HEK293 (cell line): ENCODE measurements at regions not wholly inside any gene's neighbourhood (a gene's known extent, or its start where the extent isn't known, plus 50 kb on each side); places are given as distances from the start of the nearest gene placed in this dataset.
A peak's percentile ranks its signal among the peaks of the same experiment; 100 is the strongest.

ENCODE experiments used
- CTCF ChIA-PET: fragments of 350-600 bp; formaldehyde crosslinking; extraction: SDS; loops from one replicate; lab custom pipeline; 2021; ENCODE audit warnings: antibody characterized with exemption; lab: Yijun Ruan, JAX
- POLR2A ChIA-PET: fragments of 300-600 bp; formaldehyde crosslinking; extraction: SDS; loops from one replicate; lab custom pipeline; 2020; ENCODE audit warnings: antibody characterized with exemption, inconsistent platforms; lab: Yijun Ruan, JAX
- H3K27ac ChIP-seq: fragments of 200-500 bp; sonication (Bioruptor generic); 2 replicates; pipeline ENCODE4 v1.5.1; 2014; ENCODE audit warnings: low read depth, low read length, control low read depth, inconsistent platforms; ENCODE audit errors: extremely low read depth
- H3K36me3 ChIP-seq, 2 experiments: fragments of 200-500 bp in 1 of 2; sonication (Bioruptor generic) in 1 of 2; 1 replicate in 1 of 2; 2 replicates in 1 of 2; pipeline ENCODE4 v1.5.1; 2014 to 2017; ENCODE audit warnings: inconsistent platforms in 2 of 2, low read length in 2 of 2; ENCODE audit not compliant: control insufficient read depth in 2 of 2, insufficient read depth in 1 of 2
- H3K4me1 ChIP-seq: fragments of 200-500 bp; sonication (Bioruptor generic); 2 replicates; pipeline ENCODE4 v1.5.1; 2014; ENCODE audit warnings: mild to moderate bottlenecking, low read length, inconsistent platforms; ENCODE audit not compliant: control insufficient read depth, insufficient read depth
- H3K4me3 ChIP-seq: 2 replicates; pipeline ENCODE4 v1.5.1; 2011; ENCODE audit warnings: low read depth, mild to moderate bottlenecking, control low read depth, low read length, moderate library complexity
- H3K9me3 ChIP-seq: fragments of 200-500 bp; sonication (Bioruptor generic); 2 replicates; pipeline ENCODE4 v1.5.1; 2014; ENCODE audit warnings: low read depth, low read length, inconsistent platforms; ENCODE audit not compliant: control insufficient read depth, insufficient read depth
- EGR2 ChIP-seq: fragments of 450-650 bp; formaldehyde crosslinking; IDR thresholded peaks from 2 replicates; pipeline ENCODE4 v1.5.1; 2016; ENCODE audit warnings: low read depth, missing biosample characterization, missing genetic modification characterization
- FEZF1 ChIP-seq: fragments of 450-650 bp; formaldehyde crosslinking; IDR thresholded peaks from 2 replicates; pipeline ENCODE4 v1.5.1; 2016; ENCODE audit warnings: missing biosample characterization, missing genetic modification characterization
- HOXC10 ChIP-seq: sonication (generic); formaldehyde crosslinking; IDR thresholded peaks from 2 replicates; pipeline ENCODE4 v1.8.1; 2023; ENCODE audit warnings: mild to moderate bottlenecking, missing genetic modification reagents
- KLF8 ChIP-seq: fragments of 450-650 bp; formaldehyde crosslinking; IDR thresholded peaks from 2 replicates; pipeline ENCODE4 v1.5.1; 2016; ENCODE audit warnings: missing biosample characterization, missing genetic modification characterization
- PRDM10 ChIP-seq: fragments of 450-650 bp; formaldehyde crosslinking; IDR thresholded peaks from 2 replicates; pipeline ENCODE4 v1.5.1; 2016; ENCODE audit warnings: missing biosample characterization, missing genetic modification characterization
- PRDM6 ChIP-seq: fragments of 450-650 bp; formaldehyde crosslinking; IDR thresholded peaks from 2 replicates; pipeline ENCODE4 v1.5.1; 2017; ENCODE audit warnings: missing biosample characterization, missing genetic modification characterization
- SCRT1 ChIP-seq: fragments of 450-650 bp; formaldehyde crosslinking; IDR thresholded peaks from 2 replicates; pipeline ENCODE4 v1.5.1; 2016; ENCODE audit warnings: missing biosample characterization, missing genetic modification characterization, borderline replicate concordance
- SETDB1 ChIP-seq: IDR thresholded peaks from one replicate; pipeline ENCODE4 v1.6.1; 2017; ENCODE audit warnings: mild to moderate bottlenecking, low read length, moderate library complexity, mixed read lengths; ENCODE audit not compliant: insufficient read length
- TCF7L2 ChIP-seq: IDR thresholded peaks from 2 replicates; pipeline ENCODE4 v1.6.1; 2011; ENCODE audit warnings: low read depth, mild to moderate bottlenecking, inconsistent platforms, low read length, moderate library complexity, borderline replicate concordance
- TRIM28 ChIP-seq: IDR thresholded peaks from 2 replicates; pipeline ENCODE4 v1.6.1; 2011; ENCODE audit warnings: low read length, control low read depth, borderline replicate concordance
- ZBTB21 ChIP-seq: fragments of 450-650 bp; formaldehyde crosslinking; IDR thresholded peaks from 2 replicates; pipeline ENCODE4 v1.5.1; 2017; ENCODE audit warnings: missing biosample characterization, missing genetic modification characterization
- ZFHX2 ChIP-seq: fragments of 450-650 bp; formaldehyde crosslinking; conservative IDR thresholded peaks from 2 replicates; pipeline ENCODE4 v1.5.1; 2016; ENCODE audit warnings: missing biosample characterization, missing genetic modification characterization
- ZFP3 ChIP-seq: fragments of 450-650 bp; formaldehyde crosslinking; IDR thresholded peaks from 2 replicates; pipeline ENCODE4 v1.5.1; 2016; ENCODE audit warnings: low read depth, missing biosample characterization, missing genetic modification characterization
- ZNF169 ChIP-seq: fragments of 450-650 bp; formaldehyde crosslinking; IDR thresholded peaks from 2 replicates; pipeline ENCODE4 v1.5.1; 2016; ENCODE audit warnings: missing biosample characterization, missing genetic modification characterization
- ZNF18 ChIP-seq: fragments of 450-650 bp; formaldehyde crosslinking; IDR thresholded peaks from 2 replicates; pipeline ENCODE4 v1.5.1; 2016; ENCODE audit warnings: missing biosample characterization, missing genetic modification characterization
- ZNF19 ChIP-seq: fragments of 450-650 bp; formaldehyde crosslinking; IDR thresholded peaks from 2 replicates; pipeline ENCODE4; 2016; ENCODE audit warnings: missing biosample characterization, missing genetic modification characterization, low read depth
- ZNF350 ChIP-seq: fragments of 450-650 bp; formaldehyde crosslinking; IDR thresholded peaks from 2 replicates; pipeline ENCODE4 v1.5.0; 2017; ENCODE audit warnings: missing biosample characterization, mild to moderate bottlenecking, missing genetic modification characterization
- ZNF423 ChIP-seq: fragments of 450-650 bp; formaldehyde crosslinking; IDR thresholded peaks from 2 replicates; pipeline ENCODE4 v1.5.1; 2016; ENCODE audit warnings: missing biosample characterization, missing genetic modification characterization
- ZNF529 ChIP-seq: fragments of 450-650 bp; formaldehyde crosslinking; IDR thresholded peaks from 2 replicates; pipeline ENCODE4 v1.5.1; 2017; ENCODE audit warnings: missing genetic modification characterization, missing biosample characterization; ENCODE audit not compliant: insufficient replicate concordance
- ZNF596 ChIP-seq: fragments of 450-650 bp; IDR thresholded peaks from 2 replicates; pipeline ENCODE4 v1.5.0; 2018; ENCODE audit warnings: missing biosample characterization, mild to moderate bottlenecking, missing genetic modification characterization, moderate library complexity
- ZNF623 ChIP-seq: fragments of 450-650 bp; formaldehyde crosslinking; IDR thresholded peaks from 2 replicates; pipeline ENCODE4 v1.5.1; 2016; ENCODE audit warnings: missing biosample characterization, missing genetic modification characterization
- ZNF692 ChIP-seq: fragments of 450-650 bp; formaldehyde crosslinking; IDR thresholded peaks from 2 replicates; pipeline ENCODE4 v1.5.1; 2016; ENCODE audit warnings: missing biosample characterization, missing genetic modification characterization
- ZNF785 ChIP-seq: fragments of 450-650 bp; formaldehyde crosslinking; IDR thresholded peaks from 2 replicates; pipeline ENCODE4 v1.5.1; 2016; ENCODE audit warnings: missing biosample characterization, missing genetic modification characterization
- ZNF843 ChIP-seq: fragments of 450-650 bp; formaldehyde crosslinking; IDR thresholded peaks from 2 replicates; pipeline ENCODE4 v1.5.1; 2016; ENCODE audit warnings: missing biosample characterization, missing genetic modification characterization
- ZXDB ChIP-seq: fragments of 450-650 bp; formaldehyde crosslinking; IDR thresholded peaks from 2 replicates; pipeline ENCODE4 v1.5.1; 2016; ENCODE audit warnings: missing biosample characterization, missing genetic modification characterization

GRCh38 chr18:39596891-39597290 is 2031.3 kb upstream of the CELF4 start:
- Histone ChIP-seq H3K27ac (no peak overlapping the region), H3K4me3 (no peak overlapping the region), H3K36me3 (peaks cover 0 to 4% of the 10 kb centered on the region in 2 experiments; a peak in 1 of 3 replicates), H3K9me3 (no peaks in the 10 kb centered on the region), H3K4me1 (no peaks in the 10 kb centered on the region)
- TF ChIP-seq ZFHX2 (tag by site-specific recombination) (no peak), ZNF843 (peak; percentile 64; the same call in 1 of the 2 replicates), TCF7L2 (peak; percentile 93), FEZF1 (tag by site-specific recombination) (peak; percentile 79), HOXC10 (CRISPR knock-in tag) (no peak), SETDB1 (peak; percentile 8), ZNF169 (tag by site-specific recombination) (no peak), PRDM6 (tag by site-specific recombination) (peak; percentile 31; the same call in 1 of the 2 replicates), ZFP3 (no peak), ZNF19 (tag by site-specific recombination) (no peak), ZNF785 (tag by site-specific recombination) (no peak), TRIM28 (peak; percentile 92), SCRT1 (tag by site-specific recombination) (0 out of 2 replicates have a peak, but pooled peaks have one; percentile 31), ZNF423 (tag by site-specific recombination) (no peak), ZNF18 (no peak), ZXDB (tag by site-specific recombination) (peak; percentile 43; the same call in 1 of the 2 replicates), EGR2 (tag by site-specific recombination) (no peak)
- ChIA-PET POLR2A (no interaction called here), CTCF (no interaction called here)

GRCh38 chr18:39596221-39596620 is 2030.6 kb upstream of the CELF4 start:
- Histone ChIP-seq H3K36me3 (peaks cover 0 to 4% of the 10 kb centered on the region in 2 experiments; a peak in 1 of 3 replicates), H3K4me3 (no peak overlapping the region), H3K27ac (no peak overlapping the region), H3K9me3 (no peaks in the 10 kb centered on the region), H3K4me1 (no peaks in the 10 kb centered on the region)
- ChIA-PET POLR2A (no interaction called here), CTCF (interaction anchor here (0.8 kb wide), 1 partner anchor 8 kb away, joined by 3 read pairs; no protein-coding TSS in a partner anchor)
- TF ChIP-seq FEZF1 (tag by site-specific recombination) = no peak
- no peak for TF ChIP-seq ZBTB21
- no peak for TF ChIP-seq ZNF529
- TF ChIP-seq ZNF350 (tag by site-specific recombination) = no peak
- TF ChIP-seq KLF8 = no peak

GRCh38 chr18:39594206-39594605 is 2028.6 kb upstream of the CELF4 start:
- peaks cover 0 to 4% of the 10 kb centered on the region in 2 experiments; a peak in 1 of 3 replicates for H3K36me3 ChIP-seq
- H3K9me3 ChIP-seq = no peaks in the 10 kb centered on the region
- ChIA-PET CTCF (no interaction called here), POLR2A (no interaction called here)
- H3K27ac ChIP-seq = no peak overlapping the region
- no peak overlapping the region for H3K4me3 ChIP-seq
- H3K4me1 ChIP-seq = no peaks in the 10 kb centered on the region
- TF ChIP-seq ZNF596 (tag by site-specific recombination) = no peak
- TF ChIP-seq ZNF623 = no peak
- no peak for TF ChIP-seq ZNF692 (tag by site-specific recombination)
- no peak for TF ChIP-seq PRDM10
